Right ventricle myocardium inferior (tissue), 1 donor: ENCODE measurements at regions not wholly inside any gene's neighbourhood (a gene's known extent, or its start where the extent isn't known, plus 50 kb on each side); places are given as distances from the start of the nearest gene placed in this dataset.
"Not testable (repeated sequence)": the region's sequence is repeated elsewhere in the genome, so short reads cannot be mapped to it uniquely, and the experiment has no call there.

Experiments
- ATAC-seq: fragments of 200-7000 bp; cut with Tn5 transposase; one replicate; pipeline ENCODE4 v1.9.1; 2020; ENCODE audit warnings: mild to moderate bottlenecking, moderate library complexity
- DNase-seq: peaks from one replicate; pipeline ENCODE4 v3.0.0; 2021; ENCODE audit errors: missing footprints
- intact Hi-C: fragments of 100-400 bp; cut with DNase I; formaldehyde crosslinking; loops from one replicate; pipeline ENCODE4 v1.11.0; 2022
- donor health status: DM: no; HTN: yes; CAD: no; lungs with severe emphysema.

DNA sequence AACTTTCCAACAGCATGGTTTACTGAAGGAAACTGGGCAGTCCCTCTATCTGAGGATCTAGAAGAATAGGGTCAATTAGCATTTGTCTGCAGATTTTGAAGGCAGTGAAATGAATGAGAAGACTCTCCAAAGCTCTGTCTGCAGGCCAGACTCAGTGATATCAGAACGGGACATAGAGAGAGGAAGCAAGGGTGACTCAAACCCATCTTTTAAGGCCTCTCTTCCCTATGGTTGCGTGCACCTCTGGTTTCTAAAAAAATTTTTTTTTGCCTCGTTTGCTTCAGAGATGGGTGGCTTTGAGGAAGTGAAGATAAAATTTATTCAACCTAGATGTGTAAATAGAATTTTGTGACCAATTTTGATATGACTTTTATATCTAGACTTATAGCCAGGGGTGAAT is 71.9 kb upstream of the HOXC13 start:
- DNase-seq = no peak
- ATAC-seq = no peak
- intact Hi-C loops = no loop called here

DNA sequence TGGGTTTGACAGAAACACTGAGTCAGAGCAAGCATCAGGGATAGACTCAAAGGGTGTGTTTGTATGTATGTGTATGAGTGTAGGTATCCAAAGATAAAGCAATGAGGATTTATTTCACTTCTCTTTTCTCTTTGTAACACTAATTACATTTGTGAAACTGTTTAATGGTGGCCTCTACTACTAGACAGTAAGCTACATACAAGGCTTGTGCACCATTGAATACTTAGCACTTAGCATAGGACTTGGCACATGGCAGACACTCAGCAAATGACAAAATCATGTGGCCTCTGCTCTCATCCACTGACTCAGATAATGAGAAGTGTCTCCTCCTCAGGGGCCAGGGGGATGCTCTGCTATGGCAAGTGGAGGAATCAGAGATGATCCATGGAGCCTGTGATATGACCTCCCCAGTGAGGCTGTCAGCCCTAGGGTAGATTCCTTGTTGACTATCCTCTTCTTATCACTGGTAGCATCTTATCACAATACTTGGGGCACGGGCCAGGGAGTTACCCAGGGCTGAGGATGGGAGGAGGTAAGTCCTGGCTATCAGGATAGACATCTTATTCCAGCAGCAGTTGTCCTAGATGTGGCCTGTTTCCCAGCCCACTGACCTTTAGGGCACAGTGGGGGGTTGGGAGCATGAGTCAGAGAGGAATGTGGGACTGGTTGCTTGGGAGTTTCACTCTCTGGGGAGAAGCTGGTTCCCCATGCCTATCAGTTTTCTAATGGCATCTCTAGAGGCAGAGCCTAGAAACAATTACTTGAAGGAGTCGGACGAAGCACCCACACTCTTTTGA is 71.2 kb upstream of the HOXC13 start:
- intact Hi-C loops = no loop called here
- no peak for ATAC-seq
- DNase-seq = no peak

DNA sequence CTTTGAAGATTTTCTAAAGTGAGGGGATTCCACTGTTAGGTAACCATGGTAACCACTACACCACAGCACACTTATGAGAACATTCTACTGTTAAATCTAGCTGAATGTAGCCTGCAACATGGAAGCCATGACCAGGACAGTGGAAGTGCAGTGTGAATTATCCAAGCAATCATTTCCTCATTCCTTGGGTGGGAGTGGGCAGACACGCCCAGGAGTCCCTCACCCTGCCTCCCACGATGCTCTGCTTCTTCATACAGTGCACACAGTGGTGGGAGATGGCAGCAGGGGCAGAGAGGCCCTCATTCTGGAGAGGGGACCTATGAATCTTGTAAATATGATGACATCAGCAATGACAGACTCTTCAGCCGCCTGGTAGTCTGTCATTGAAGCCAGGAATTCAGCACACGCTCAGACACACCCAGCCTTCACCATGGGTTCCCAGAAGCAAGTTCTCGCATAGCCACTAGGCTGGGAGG is 70.1 kb upstream of the HOXC13 start:
- DNase-seq = no peak
- no peak for ATAC-seq
- intact Hi-C loops = no loop called here

DNA sequence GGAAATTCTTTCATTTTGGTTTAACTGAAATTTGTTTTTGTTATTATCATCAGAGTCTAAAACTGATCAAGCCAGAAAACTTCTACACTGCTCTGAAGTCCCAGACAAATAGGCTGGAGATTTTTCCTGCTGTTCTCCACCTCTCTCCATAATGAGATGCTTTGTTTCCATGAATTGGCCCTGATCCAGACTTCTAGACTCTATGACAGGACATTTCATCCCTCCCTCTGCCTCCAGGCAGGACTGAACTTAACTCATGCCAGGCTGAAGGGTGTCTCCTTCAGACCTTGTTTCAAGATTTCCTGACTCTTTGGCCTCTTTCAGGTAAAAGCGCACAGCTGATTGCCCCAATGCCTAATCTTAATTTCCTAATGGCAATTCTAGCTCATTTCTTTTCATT is 69.1 kb upstream of the HOXC13 start:
- DNase-seq (no peak), ATAC-seq (no peak)
- intact Hi-C loops = no loop called here

DNA sequence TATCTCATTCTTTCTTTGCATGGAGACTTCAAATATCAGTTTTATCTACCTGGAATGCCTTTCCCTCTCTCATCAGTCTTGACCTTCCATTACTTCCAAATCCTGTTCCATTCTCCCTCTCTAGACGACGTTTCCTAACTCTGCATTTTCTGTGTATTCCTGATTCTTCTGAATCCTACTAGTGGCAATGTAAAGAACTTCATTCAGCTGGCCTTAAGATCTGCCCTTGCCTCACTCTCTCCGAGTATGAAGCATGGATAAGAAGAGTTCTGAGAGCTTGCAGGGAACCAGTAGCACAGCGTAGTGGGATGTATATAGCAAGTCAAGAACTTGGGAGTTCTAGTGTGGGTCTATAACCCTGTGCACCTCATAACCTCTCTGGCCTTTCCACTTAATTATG is 68.5 kb upstream of the HOXC13 start:
- ATAC-seq (no peak), DNase-seq (no peak)
- intact Hi-C loops = no loop called here

DNA sequence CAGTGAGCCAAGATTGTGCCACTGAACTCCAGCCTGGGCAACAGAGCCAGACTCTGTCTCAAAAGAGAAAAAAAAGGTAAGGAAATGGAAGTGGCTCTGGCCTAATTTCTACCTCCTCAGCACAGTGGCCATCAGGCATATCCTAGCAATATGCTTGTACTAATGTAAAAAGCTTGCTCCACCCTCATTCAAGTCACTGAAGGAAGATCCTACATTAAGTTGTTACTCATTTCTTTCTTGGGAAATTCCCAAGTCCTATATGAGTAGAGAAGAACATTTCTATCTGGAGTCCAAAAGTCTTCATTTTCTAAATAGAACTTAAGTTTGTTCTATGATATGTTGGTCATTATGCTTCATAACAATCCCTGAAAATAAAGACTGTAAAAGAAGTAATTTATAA is 67.3 kb upstream of the HOXC13 start:
- no peak for ATAC-seq
- intact Hi-C loops = no loop called here
- DNase-seq = no peak

DNA sequence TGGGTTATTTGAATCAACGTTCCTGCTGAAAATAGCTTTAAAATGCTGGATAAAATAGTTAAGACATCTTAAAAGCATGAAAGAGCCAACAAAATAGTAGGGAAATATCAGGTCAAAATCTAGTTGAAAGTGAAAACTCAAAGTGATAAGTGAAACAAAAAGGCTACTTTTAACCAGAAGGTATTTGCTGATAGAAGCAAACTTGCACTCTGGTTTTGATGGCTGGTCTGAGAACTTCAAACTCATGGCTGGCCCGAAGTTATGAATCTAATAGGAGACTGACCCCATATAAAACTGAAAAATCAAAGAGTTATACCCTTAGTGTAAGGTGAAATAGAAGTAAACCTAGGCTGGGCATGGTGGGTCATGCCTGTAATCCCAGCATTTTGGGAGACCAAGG is 66.3 kb upstream of the HOXC13 start:
- ATAC-seq (no peak), DNase-seq (no peak)
- intact Hi-C loops = no loop called here

DNA sequence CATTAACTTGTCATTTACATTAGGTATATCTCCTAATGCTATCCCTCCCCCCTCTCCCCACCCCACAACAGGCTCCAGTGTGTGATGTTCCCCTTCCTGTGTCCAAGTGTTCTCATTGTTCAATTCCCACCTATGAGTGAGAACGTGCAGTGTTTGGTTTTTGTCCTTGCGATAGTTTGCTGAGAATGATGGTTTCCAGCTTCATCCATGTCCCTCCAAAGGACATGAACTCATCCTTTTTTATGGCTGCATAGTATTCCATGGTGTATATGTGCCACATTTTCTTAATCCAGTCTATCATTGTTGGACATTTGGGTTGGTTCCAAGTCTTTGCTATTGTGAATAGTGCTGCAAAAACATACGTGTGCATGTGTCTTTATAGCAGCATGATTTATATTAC is 60.7 kb upstream of the HOXC13 start:
- DNase-seq, intact Hi-C loops, ATAC-seq: not testable (repeated sequence)

DNA sequence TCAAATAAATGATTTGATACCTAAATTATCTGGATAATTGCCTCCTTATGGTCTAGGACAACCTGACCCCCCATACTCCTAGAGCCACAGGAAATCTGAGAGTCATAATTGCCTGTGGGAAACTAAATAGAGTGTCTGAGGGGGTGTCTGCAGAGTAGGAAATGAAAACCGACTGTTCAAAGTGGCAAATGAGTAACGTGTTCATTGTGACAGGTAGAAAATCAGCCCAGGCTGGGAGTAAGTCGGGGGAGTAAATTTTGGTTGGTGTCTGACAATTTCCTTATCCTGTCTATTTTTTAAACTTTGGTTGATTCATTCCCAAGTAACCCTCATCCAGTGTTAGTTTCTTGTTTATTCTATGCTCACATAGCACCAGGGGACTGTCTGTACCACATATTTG is 51.6 kb upstream of the HOXC13 start:
- DNase-seq (no peak), ATAC-seq (no peak)
- intact Hi-C loops = no loop called here

DNA sequence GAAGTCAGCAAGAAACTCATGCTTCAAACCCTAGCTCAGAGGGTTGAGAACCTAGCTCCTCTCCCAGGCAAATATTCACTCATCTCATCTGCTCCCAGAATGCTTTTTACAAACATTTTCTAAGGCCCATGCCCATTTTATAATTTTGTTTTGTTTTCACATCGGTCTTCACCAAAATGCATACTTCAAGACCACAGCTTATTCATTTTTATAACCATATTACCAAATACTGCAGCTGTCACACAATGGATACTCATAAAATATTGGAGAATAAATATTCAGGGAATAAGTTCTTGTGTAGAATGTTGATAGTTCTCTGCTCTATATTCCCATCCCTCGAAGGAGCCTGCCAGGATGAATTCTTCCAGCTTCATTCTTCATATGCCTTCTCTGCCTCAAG is 50.8 kb upstream of the HOXC13 start:
- ATAC-seq (no peak), DNase-seq (no peak)
- intact Hi-C loops = no loop called here
